ENCODE measurements at regions not wholly inside any gene's neighbourhood (a gene's known extent, or its start where the extent isn't known, plus 50 kb on each side); places are given as distances from the start of the nearest gene placed in this dataset.

- no peak for TF ChIP-seq SUZ12 (IDR thresholded peaks at IDR 0.05)
- no peak for TF ChIP-seq ELF4 (IDR thresholded peaks at IDR 0.05)
- TF ChIP-seq NFRKB (IDR thresholded peaks at IDR 0.05), result no peak
- no peak for TF ChIP-seq BHLHE40 (IDR thresholded peaks at IDR 0.05; ENCODE audit: borderline replicate concordance)
- no peak for TF ChIP-seq LEF1 (IDR thresholded peaks at IDR 0.05; ENCODE audit: borderline replicate concordance)
- no peak for TF ChIP-seq L3MBTL2 (conservative IDR thresholded peaks at IDR 0.05)
- TF ChIP-seq FOXM1 (IDR thresholded peaks at IDR 0.05; ENCODE audit: borderline replicate concordance), result no peak
- no peak for TF ChIP-seq ZNF384 (IDR thresholded peaks at IDR 0.05)
- TF ChIP-seq FOXA1 (IDR thresholded peaks at IDR 0.05), result no peak
- no peak for TF ChIP-seq FOXK2 (IDR thresholded peaks at IDR 0.05)
- no peak for TF ChIP-seq SP1 (IDR thresholded peaks at IDR 0.05)
- no peak for TF ChIP-seq HDGF (IDR thresholded peaks at IDR 0.05; ENCODE audit: borderline replicate concordance)
Measured at GRCh38 chrX:27399146-27399456, 64.0 kb downstream of the PPP4R3C start.

All from HEK293T (cell line).